ENCODE measurements at regions not wholly inside any gene's neighbourhood (a gene's known extent, or its start where the extent isn't known, plus 50 kb on each side); places are given as distances from the start of the nearest gene placed in this dataset.

- Histone ChIP-seq H3K27me3 (ENCODE audit: control insufficient read depth in 3 of 3, insufficient read depth in 3 of 3, low read length in 2 of 3) (no peaks in the 10 kb centered on the region), H3K9ac (ENCODE audit: insufficient read depth in 1 of 2, low read length in 2 of 2) (no peak overlapping the region), H3K9me3 (ENCODE audit: control insufficient read depth in 4 of 4, insufficient read depth in 3 of 4, low read length in 3 of 4) (no peaks in the 10 kb centered on the region), H3K4me3 (no peak overlapping the region), H3K36me3 (ENCODE audit: control insufficient read depth in 4 of 4, insufficient read depth in 4 of 4, low read length in 4 of 4) (no peaks in the 10 kb centered on the region), H3K4me1 (ENCODE audit: control insufficient read depth in 5 of 5, insufficient read depth in 5 of 5, low read length in 5 of 5) (no peaks in the 10 kb centered on the region), H3K27ac (ENCODE audit: low read depth in 1 of 2, low read length in 1 of 2) (no peak overlapping the region)
- ATAC-seq (ENCODE audit: insufficient read depth, low FRiP score) (no peak), DNase-seq (no peak)
- TF ChIP-seq CTCF (IDR thresholded peaks at IDR 0.05; ENCODE audit: control extremely low read depth, extremely low read depth) = no peak
- WGBS, 2 donors = 74 to 78% methylated on average over 2 of the region's 2 CpGs
Observed at GRCh38 chr5:24080046-24080445, 564.7 kb downstream of the CDH10 start.

GRCh38 chr5:24094081-24094679 lies 550.6 kb downstream of the CDH10 start:
- no peaks in the 10 kb centered on the region for H3K36me3 ChIP-seq (ENCODE audit: control insufficient read depth in 4 of 4, insufficient read depth in 4 of 4, low read length in 4 of 4)
- no peak for TF ChIP-seq CTCF (IDR thresholded peaks at IDR 0.05; ENCODE audit: control extremely low read depth, extremely low read depth)
- 82 to 84% methylated on average over 8 of the region's 8 CpGs for WGBS, 2 donors
- no peaks in the 10 kb centered on the region for H3K9me3 ChIP-seq (ENCODE audit: control insufficient read depth in 4 of 4, insufficient read depth in 3 of 4, low read length in 3 of 4)
- H3K4me1 ChIP-seq (ENCODE audit: control insufficient read depth in 5 of 5, insufficient read depth in 5 of 5, low read length in 5 of 5) = no peaks in the 10 kb centered on the region
- no peak for ATAC-seq (ENCODE audit: insufficient read depth, low FRiP score)
- H3K27me3 ChIP-seq (ENCODE audit: control insufficient read depth in 3 of 3, insufficient read depth in 3 of 3, low read length in 2 of 3) = no peaks in the 10 kb centered on the region
- DNase-seq = no peak
- H3K9ac ChIP-seq (ENCODE audit: insufficient read depth in 1 of 2, low read length in 2 of 2) = no peak overlapping the region
- H3K27ac ChIP-seq (ENCODE audit: low read depth in 1 of 2, low read length in 1 of 2) = no peak overlapping the region
- no peak overlapping the region for H3K4me3 ChIP-seq

- H3K27ac ChIP-seq (ENCODE audit: low read depth in 1 of 2, low read length in 1 of 2) = no peak overlapping the region
- no peaks in the 10 kb centered on the region for H3K27me3 ChIP-seq (ENCODE audit: control insufficient read depth in 3 of 3, insufficient read depth in 3 of 3, low read length in 2 of 3)
- TF ChIP-seq CTCF (IDR thresholded peaks at IDR 0.05; ENCODE audit: control extremely low read depth, extremely low read depth) = no peak
- no peak for ATAC-seq (ENCODE audit: insufficient read depth, low FRiP score)
- no peaks in the 10 kb centered on the region for H3K9me3 ChIP-seq (ENCODE audit: control insufficient read depth in 4 of 4, insufficient read depth in 3 of 4, low read length in 3 of 4)
- no peak for DNase-seq
- H3K36me3 ChIP-seq (ENCODE audit: control insufficient read depth in 4 of 4, insufficient read depth in 4 of 4, low read length in 4 of 4) = no peaks in the 10 kb centered on the region
- H3K4me1 ChIP-seq (ENCODE audit: control insufficient read depth in 5 of 5, insufficient read depth in 5 of 5, low read length in 5 of 5) = no peaks in the 10 kb centered on the region
- H3K4me3 ChIP-seq = no peak overlapping the region
- WGBS, 2 donors = 66 to 70% methylated on average over 2 of the region's 2 CpGs
- no peak overlapping the region for H3K9ac ChIP-seq (ENCODE audit: insufficient read depth in 1 of 2, low read length in 2 of 2)
Observed at GRCh38 chr5:24102010-24102409, 542.8 kb downstream of the CDH10 start.

- DNase-seq = no peak
- no peak overlapping the region for H3K4me3 ChIP-seq
- no peaks in the 10 kb centered on the region for H3K36me3 ChIP-seq (ENCODE audit: control insufficient read depth in 4 of 4, insufficient read depth in 4 of 4, low read length in 4 of 4)
- H3K27me3 ChIP-seq (ENCODE audit: control insufficient read depth in 3 of 3, insufficient read depth in 3 of 3, low read length in 2 of 3) = no peaks in the 10 kb centered on the region
- no peak overlapping the region for H3K9ac ChIP-seq (ENCODE audit: insufficient read depth in 1 of 2, low read length in 2 of 2)
- WGBS, 2 donors = 70 to 87% methylated on average over 3 of the region's 3 CpGs
- H3K27ac ChIP-seq (ENCODE audit: low read depth in 1 of 2, low read length in 1 of 2) = no peak overlapping the region
- ATAC-seq (ENCODE audit: insufficient read depth, low FRiP score) = no peak
- H3K9me3 ChIP-seq (ENCODE audit: control insufficient read depth in 4 of 4, insufficient read depth in 3 of 4, low read length in 3 of 4) = no peaks in the 10 kb centered on the region
- TF ChIP-seq CTCF (IDR thresholded peaks at IDR 0.05; ENCODE audit: control extremely low read depth, extremely low read depth) = no peak
- H3K4me1 ChIP-seq (ENCODE audit: control insufficient read depth in 5 of 5, insufficient read depth in 5 of 5, low read length in 5 of 5) = no peaks in the 10 kb centered on the region
Observed at GRCh38 chr5:24103451-24104023, 541.2 kb downstream of the CDH10 start.
